ENCODE measurements at regions not wholly inside any gene's neighbourhood (a gene's known extent, or its start where the extent isn't known, plus 50 kb on each side); places are given as distances from the start of the nearest gene placed in this dataset.

DNA sequence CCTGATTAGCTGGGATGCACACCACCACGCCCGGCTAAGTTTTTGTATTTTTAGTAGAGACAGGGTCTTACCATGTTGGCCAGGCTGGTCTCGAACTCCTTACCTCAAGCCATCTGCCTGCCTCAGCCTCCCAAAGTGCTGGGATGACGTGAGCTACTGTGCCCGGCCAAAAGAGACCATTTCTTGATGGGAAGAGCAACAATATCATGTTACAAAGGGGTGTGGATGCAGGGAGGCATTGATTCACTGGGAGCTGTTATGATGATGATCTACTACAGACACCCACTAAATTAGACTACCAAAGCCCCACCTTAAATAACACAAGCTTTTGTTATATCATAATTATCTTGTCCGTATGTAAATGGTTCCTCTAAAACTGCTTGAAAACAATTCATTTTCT is 81.4 kb upstream of the PSMD7 start:
- no peak for TF ChIP-seq RAD21 (IDR thresholded peaks at IDR 0.05; ENCODE audit: low read depth)
- no peak for TF ChIP-seq EZH2phosphoT487 (IDR thresholded peaks at IDR 0.05; ENCODE audit: borderline replicate concordance)
- no peak for TF ChIP-seq POLR2A (IDR thresholded peaks at IDR 0.05; ENCODE audit: borderline replicate concordance, extremely low read depth, insufficient read depth, insufficient read length)
- TF ChIP-seq CTCF (IDR thresholded peaks at IDR 0.05 in 2 of 3, conservative IDR thresholded peaks at IDR 0.05 in 1 of 3; ENCODE audit: borderline replicate concordance in 1 of 3, insufficient read depth in 1 of 3, low read depth in 2 of 3, low read length in 2 of 3) = no peak
- TF ChIP-seq EZH2 (IDR thresholded peaks at IDR 0.05) = no peak
- TF ChIP-seq FOSL1 (IDR thresholded peaks at IDR 0.05; ENCODE audit: low read depth) = no peak
